ENCODE measurements at regions not wholly inside any gene's neighbourhood (a gene's known extent, or its start where the extent isn't known, plus 50 kb on each side); places are given as distances from the start of the nearest gene placed in this dataset.

DNA sequence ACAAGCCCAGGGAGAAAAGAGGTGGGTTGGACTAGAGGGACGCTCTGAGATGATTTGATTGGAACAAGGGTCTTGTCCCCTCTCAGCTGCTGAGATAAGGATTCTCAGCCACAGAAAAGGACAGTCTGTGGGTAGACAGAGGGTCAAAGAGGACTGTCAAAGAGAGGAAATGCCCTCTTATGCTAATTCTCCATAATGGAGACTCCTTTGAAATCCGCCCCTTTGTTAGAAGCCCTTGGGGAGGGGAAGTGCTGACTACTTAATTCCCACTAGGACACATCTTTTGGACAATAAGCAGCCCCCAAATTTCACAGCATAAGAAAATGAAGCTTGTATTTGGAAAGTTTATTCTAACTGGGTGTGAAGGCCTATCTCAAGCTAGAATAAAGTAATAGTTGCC, 176.6 kb downstream of the KTN1 start:
- Histone ChIP-seq H3K9me2 (replicated peaks; ENCODE audit: insufficient read depth, low read length) (no peaks in the 10 kb centered on the region), H3F3A (ENCODE audit: insufficient read depth) (no peaks in the 10 kb centered on the region), H3K27me3 (ENCODE audit: low read length) (no peaks in the 10 kb centered on the region), H4K20me1 (ENCODE audit: low read depth, low read length) (no peaks in the 10 kb centered on the region), H3K9me3 (ENCODE audit: insufficient read depth, low read length) (no peaks in the 10 kb centered on the region), H3K27ac (ENCODE audit: low read depth, low read length) (no peak overlapping the region), H2AFZ (ENCODE audit: low read depth, low read length, severe bottlenecking) (no peak overlapping the region), H3K9ac (ENCODE audit: low read length) (no peak overlapping the region), H3K4me3 (ENCODE audit: insufficient read depth, low read length, poor library complexity, severe bottlenecking) (no peak overlapping the region), H3K36me3 (ENCODE audit: low read length) (no peaks in the 10 kb centered on the region), H3K4me2 (ENCODE audit: low read depth, low read length, poor library complexity, severe bottlenecking) (no peak overlapping the region), H3K79me2 (ENCODE audit: insufficient read depth, low read length) (no peaks in the 10 kb centered on the region)
- TF ChIP-seq EZH2phosphoT487 (conservative IDR thresholded peaks at IDR 0.05; ENCODE audit: low read length), result no peak
- TF ChIP-seq, protein P1, sequence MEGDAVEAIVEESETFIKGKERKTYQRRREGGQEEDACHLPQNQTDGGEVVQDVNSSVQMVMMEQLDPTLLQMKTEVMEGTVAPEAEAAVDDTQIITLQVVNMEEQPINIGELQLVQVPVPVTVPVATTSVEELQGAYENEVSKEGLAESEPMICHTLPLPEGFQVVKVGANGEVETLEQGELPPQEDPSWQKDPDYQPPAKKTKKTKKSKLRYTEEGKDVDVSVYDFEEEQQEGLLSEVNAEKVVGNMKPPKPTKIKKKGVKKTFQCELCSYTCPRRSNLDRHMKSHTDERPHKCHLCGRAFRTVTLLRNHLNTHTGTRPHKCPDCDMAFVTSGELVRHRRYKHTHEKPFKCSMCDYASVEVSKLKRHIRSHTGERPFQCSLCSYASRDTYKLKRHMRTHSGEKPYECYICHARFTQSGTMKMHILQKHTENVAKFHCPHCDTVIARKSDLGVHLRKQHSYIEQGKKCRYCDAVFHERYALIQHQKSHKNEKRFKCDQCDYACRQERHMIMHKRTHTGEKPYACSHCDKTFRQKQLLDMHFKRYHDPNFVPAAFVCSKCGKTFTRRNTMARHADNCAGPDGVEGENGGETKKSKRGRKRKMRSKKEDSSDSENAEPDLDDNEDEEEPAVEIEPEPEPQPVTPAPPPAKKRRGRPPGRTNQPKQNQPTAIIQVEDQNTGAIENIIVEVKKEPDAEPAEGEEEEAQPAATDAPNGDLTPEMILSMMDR (IDR thresholded peaks at IDR 0.05; ENCODE audit: insufficient read depth, low read length, poor library complexity, severe bottlenecking), result no peak

DNA sequence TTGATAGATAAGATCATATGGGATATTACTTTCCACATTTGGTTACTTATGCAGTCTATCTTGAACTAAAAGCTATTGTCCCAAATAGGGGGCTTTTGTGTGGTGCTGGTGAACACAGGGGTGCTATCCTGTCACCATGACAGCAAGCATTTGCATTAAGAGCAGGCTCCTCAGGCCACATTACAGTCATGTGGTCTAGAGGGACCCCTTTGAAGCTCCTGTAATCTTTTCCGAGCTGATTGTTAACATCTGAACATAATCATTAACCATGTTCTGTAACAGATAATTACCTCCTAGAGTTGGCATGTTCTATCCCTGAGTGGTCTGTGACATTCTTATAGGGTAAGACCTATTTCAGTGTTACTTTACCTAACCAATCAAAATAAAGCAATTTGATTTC, 178.8 kb downstream of the KTN1 start:
- Histone ChIP-seq H3F3A (ENCODE audit: insufficient read depth) (no peaks in the 10 kb centered on the region), H3K9me2 (replicated peaks; ENCODE audit: insufficient read depth, low read length) (no peaks in the 10 kb centered on the region), H4K20me1 (ENCODE audit: low read depth, low read length) (no peaks in the 10 kb centered on the region), H3K9me3 (ENCODE audit: insufficient read depth, low read length) (no peaks in the 10 kb centered on the region), H3K79me2 (ENCODE audit: insufficient read depth, low read length) (no peaks in the 10 kb centered on the region), H3K27me3 (ENCODE audit: low read length) (no peaks in the 10 kb centered on the region), H3K27ac (ENCODE audit: low read depth, low read length) (no peak overlapping the region), H3K4me3 (ENCODE audit: insufficient read depth, low read length, poor library complexity, severe bottlenecking) (no peak overlapping the region), H2AFZ (ENCODE audit: low read depth, low read length, severe bottlenecking) (no peak overlapping the region), H3K4me2 (ENCODE audit: low read depth, low read length, poor library complexity, severe bottlenecking) (no peak overlapping the region), H3K36me3 (ENCODE audit: low read length) (no peaks in the 10 kb centered on the region), H3K9ac (ENCODE audit: low read length) (no peak overlapping the region)
- no peak for TF ChIP-seq EZH2phosphoT487 (conservative IDR thresholded peaks at IDR 0.05; ENCODE audit: low read length)
- TF ChIP-seq, protein P1 (IDR thresholded peaks at IDR 0.05; ENCODE audit: insufficient read depth, low read length, poor library complexity, severe bottlenecking), result no peak

DNA sequence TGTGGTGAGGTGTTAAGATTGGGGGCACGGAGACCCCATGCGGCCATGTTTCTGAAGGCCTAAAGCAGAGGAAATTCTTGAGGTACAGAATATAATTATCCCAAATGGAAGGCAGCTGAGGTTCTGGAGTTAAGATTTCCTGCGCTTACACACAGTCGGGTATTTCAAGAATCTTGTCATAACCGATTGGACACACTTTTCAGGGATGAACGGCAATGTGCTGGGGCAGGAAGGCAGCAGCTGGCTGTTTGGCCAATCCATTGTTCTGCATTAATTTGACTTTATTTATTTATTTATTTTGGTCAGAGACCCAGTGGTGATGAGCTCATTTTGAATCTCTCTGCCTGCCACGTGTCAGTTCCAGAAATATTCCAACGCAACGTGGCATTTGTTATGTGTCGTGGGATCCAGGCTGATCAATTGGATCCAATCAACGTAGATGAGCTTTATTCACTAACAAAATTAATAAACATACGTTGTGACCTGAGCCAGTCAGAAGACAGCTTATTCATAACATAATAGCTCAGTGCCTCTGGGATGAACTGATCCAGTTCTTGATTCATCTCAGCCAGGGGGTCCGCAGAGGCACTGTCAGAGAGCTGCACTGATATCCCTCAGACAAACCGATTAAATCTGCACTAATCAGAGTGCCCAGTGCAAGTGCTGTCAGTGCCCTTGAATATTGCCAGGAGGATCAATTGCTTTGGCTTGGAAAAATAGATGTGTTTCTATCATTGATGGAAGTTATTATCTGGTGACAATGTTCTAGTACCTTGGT, 181.0 kb downstream of the KTN1 start:
- TF ChIP-seq, protein P1 (IDR thresholded peaks at IDR 0.05; ENCODE audit: insufficient read depth, low read length, poor library complexity, severe bottlenecking), result no peak
- TF ChIP-seq EZH2phosphoT487 (conservative IDR thresholded peaks at IDR 0.05; ENCODE audit: low read length), result no peak
- Histone ChIP-seq H3K79me2 (ENCODE audit: insufficient read depth, low read length) (no peaks in the 10 kb centered on the region), H4K20me1 (ENCODE audit: low read depth, low read length) (no peaks in the 10 kb centered on the region), H3K36me3 (ENCODE audit: low read length) (no peaks in the 10 kb centered on the region), H3K4me2 (ENCODE audit: low read depth, low read length, poor library complexity, severe bottlenecking) (no peak overlapping the region), H3K9me2 (replicated peaks; ENCODE audit: insufficient read depth, low read length) (no peaks in the 10 kb centered on the region), H2AFZ (ENCODE audit: low read depth, low read length, severe bottlenecking) (no peak overlapping the region), H3K9me3 (ENCODE audit: insufficient read depth, low read length) (no peaks in the 10 kb centered on the region), H3K27me3 (ENCODE audit: low read length) (no peaks in the 10 kb centered on the region), H3K9ac (ENCODE audit: low read length) (no peak overlapping the region), H3F3A (ENCODE audit: insufficient read depth) (no peaks in the 10 kb centered on the region), H3K4me3 (ENCODE audit: insufficient read depth, low read length, poor library complexity, severe bottlenecking) (no peak overlapping the region), H3K27ac (ENCODE audit: low read depth, low read length) (no peak overlapping the region)
